ENCODE measurements at regions not wholly inside any gene's neighbourhood (a gene's known extent, or its start where the extent isn't known, plus 50 kb on each side); places are given as distances from the start of the nearest gene placed in this dataset.
A peak's percentile ranks its signal among the peaks of the same experiment; 100 is the strongest.

GRCh38 chr12:75720812-75721641, 209.6 kb upstream of the KRR1 start:
- DNase-seq, result peak; percentile 43

- no peak for DNase-seq
Measured at GRCh38 chr12:75717902-75718301, 206.5 kb upstream of the KRR1 start.

- no peak for DNase-seq
Measured at GRCh38 chr12:75716291-75717025, 205.0 kb upstream of the KRR1 start.

GRCh38 chr12:75715682-75716081, 204.3 kb upstream of the KRR1 start:
- DNase-seq, result no peak

GRCh38 chr12:75715323-75715644, 203.9 kb upstream of the KRR1 start:
- DNase-seq, result no peak

- peak; percentile 87 for DNase-seq
Measured at GRCh38 chr12:75714462-75715322, 203.3 kb upstream of the KRR1 start.

- no peak for DNase-seq
Measured at GRCh38 chr12:75713434-75713833, 202.0 kb upstream of the KRR1 start.

- DNase-seq, result no peak
Measured at GRCh38 chr12:75712223-75712622, 200.8 kb upstream of the KRR1 start.

- no peak for DNase-seq
Measured at GRCh38 chr12:75711271-75711670, 199.9 kb upstream of the KRR1 start.

GRCh38 chr12:75710361-75711069, 199.1 kb upstream of the KRR1 start:
- no peak for DNase-seq

GRCh38 chr12:75709503-75709902, 198.1 kb upstream of the KRR1 start:
- no peak for DNase-seq

GRCh38 chr12:75708802-75709201, 197.4 kb upstream of the KRR1 start:
- no peak for DNase-seq

- DNase-seq, result no peak
Measured at GRCh38 chr12:75707983-75708382, 196.6 kb upstream of the KRR1 start.

GRCh38 chr12:75706786-75707605, 195.6 kb upstream of the KRR1 start:
- DNase-seq, result peak; percentile 46

- DNase-seq, result no peak
Measured at GRCh38 chr12:75705749-75706711, 194.6 kb upstream of the KRR1 start.

- no peak for DNase-seq
Measured at GRCh38 chr12:75704664-75705063, 193.3 kb upstream of the KRR1 start.

GRCh38 chr12:75704208-75704607, 192.8 kb upstream of the KRR1 start:
- no peak for DNase-seq

- no peak for DNase-seq
Measured at GRCh38 chr12:75703131-75703530, 191.7 kb upstream of the KRR1 start.

GRCh38 chr12:75702477-75703093, 191.2 kb upstream of the KRR1 start:
- no peak for DNase-seq

GRCh38 chr12:75701859-75702258, 190.4 kb upstream of the KRR1 start:
- DNase-seq, result no peak
